OCI-LY7 (cell line): ENCODE measurements at regions not wholly inside any gene's neighbourhood (a gene's known extent, or its start where the extent isn't known, plus 50 kb on each side); places are given as distances from the start of the nearest gene placed in this dataset.

Experiments
- EZH2phosphoT487 ChIP-seq: fragments of 200-600 bp; sonication (generic); IDR thresholded peaks from 2 replicates; pipeline ENCODE4 v1.6.1; 2018; ENCODE audit warnings: low read depth, borderline replicate concordance, mild to moderate bottlenecking, mixed run types, antibody characterized with exemption, low read length, moderate library complexity, mixed read lengths
- TF ChIP-seq, protein P1 (sequence below): fragments of 200-600 bp; sonication (generic); conservative IDR thresholded peaks from 2 replicates; pipeline ENCODE4 v1.5.1; 2014; ENCODE audit warnings: mild to moderate bottlenecking, antibody characterized with exemption, low read length, moderate library complexity, mixed read lengths

GRCh38 chr22:41041532-41041931 lies 50.9 kb upstream of the EP300 start:
- TF ChIP-seq, protein P1, sequence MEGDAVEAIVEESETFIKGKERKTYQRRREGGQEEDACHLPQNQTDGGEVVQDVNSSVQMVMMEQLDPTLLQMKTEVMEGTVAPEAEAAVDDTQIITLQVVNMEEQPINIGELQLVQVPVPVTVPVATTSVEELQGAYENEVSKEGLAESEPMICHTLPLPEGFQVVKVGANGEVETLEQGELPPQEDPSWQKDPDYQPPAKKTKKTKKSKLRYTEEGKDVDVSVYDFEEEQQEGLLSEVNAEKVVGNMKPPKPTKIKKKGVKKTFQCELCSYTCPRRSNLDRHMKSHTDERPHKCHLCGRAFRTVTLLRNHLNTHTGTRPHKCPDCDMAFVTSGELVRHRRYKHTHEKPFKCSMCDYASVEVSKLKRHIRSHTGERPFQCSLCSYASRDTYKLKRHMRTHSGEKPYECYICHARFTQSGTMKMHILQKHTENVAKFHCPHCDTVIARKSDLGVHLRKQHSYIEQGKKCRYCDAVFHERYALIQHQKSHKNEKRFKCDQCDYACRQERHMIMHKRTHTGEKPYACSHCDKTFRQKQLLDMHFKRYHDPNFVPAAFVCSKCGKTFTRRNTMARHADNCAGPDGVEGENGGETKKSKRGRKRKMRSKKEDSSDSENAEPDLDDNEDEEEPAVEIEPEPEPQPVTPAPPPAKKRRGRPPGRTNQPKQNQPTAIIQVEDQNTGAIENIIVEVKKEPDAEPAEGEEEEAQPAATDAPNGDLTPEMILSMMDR: no peak
- TF ChIP-seq EZH2phosphoT487: no peak
